CD14-positive monocyte (primary cell): ENCODE measurements at regions not wholly inside any gene's neighbourhood (a gene's known extent, or its start where the extent isn't known, plus 50 kb on each side); places are given as distances from the start of the nearest gene placed in this dataset.

Experiments used
- DNase-seq, 3 donors: peaks; one replicate each; pipeline ENCODE4 v3.0.0-alpha.2; 2011 to 2022
- H2AFZ ChIP-seq: 2 replicates; pipeline ENCODE4 v1.6.0; 2012; ENCODE audit warnings: mild to moderate bottlenecking, low read depth, low read length, inconsistent platforms; ENCODE audit not compliant: insufficient read depth, poor library complexity, severe bottlenecking
- H3K27ac ChIP-seq, 2 donors: 1 replicate in 1 of 2; 2 replicates in 1 of 2; pipeline ENCODE4 v1.5.1; 2012 to 2013; ENCODE audit warnings: low read length in 2 of 2, control low read depth in 1 of 2, inconsistent platforms in 1 of 2, low read depth in 1 of 2, mild to moderate bottlenecking in 1 of 2
- H3K27me3 ChIP-seq, 2 donors: one replicate each; pipeline versions ENCODE4 v1.6.0 to v1.6.1; 2011 to 2013; ENCODE audit warnings: low read length in 2 of 2; ENCODE audit not compliant: control insufficient read depth in 2 of 2, insufficient read depth in 2 of 2
- H3K36me3 ChIP-seq, 2 donors: replicated peaks in 1 of 2; 1 replicate in 1 of 2; 2 replicates in 1 of 2; pipeline versions ENCODE4 v1.5.1 to v1.6.1; 2012 to 2013; ENCODE audit warnings: low read length in 2 of 2, control low read depth in 1 of 2, inconsistent platforms in 1 of 2, mild to moderate bottlenecking in 1 of 2; ENCODE audit not compliant: insufficient read depth in 2 of 2, control insufficient read depth in 1 of 2
- H3K4me1 ChIP-seq, 2 donors: 1 replicate in 1 of 2; 2 replicates in 1 of 2; pipeline versions ENCODE4 v1.5.1 to v1.6.1; 2012 to 2013; ENCODE audit warnings: low read length in 2 of 2, control low read depth in 1 of 2, inconsistent platforms in 1 of 2, mild to moderate bottlenecking in 1 of 2, moderate library complexity in 1 of 2; ENCODE audit not compliant: insufficient read depth in 2 of 2, control insufficient read depth in 1 of 2
- H3K4me2 ChIP-seq: replicated peaks from 2 replicates; pipeline ENCODE3; 2012; ENCODE audit warnings: low read length, moderate library complexity, mild to moderate bottlenecking; ENCODE audit not compliant: poor library complexity, severe bottlenecking; ENCODE audit errors: extremely low read depth
- H3K4me3 ChIP-seq, 3 experiments: fragments of 200-600 bp in 1 of 3; sonication (generic) in 1 of 3; replicated peaks in 1 of 3; 1 replicate in 2 of 3; 2 replicates in 1 of 3; pipeline ENCODE4 v1.5.1; 2011 to 2013; ENCODE audit warnings: low read length in 3 of 3, mild to moderate bottlenecking in 3 of 3, control low read depth in 2 of 3, low read depth in 2 of 3, inconsistent platforms in 1 of 3, moderate library complexity in 1 of 3
- H3K79me2 ChIP-seq: 2 replicates; pipeline ENCODE4 v1.6.0; 2012; ENCODE audit warnings: mild to moderate bottlenecking, control low read depth, inconsistent platforms, low read length, moderate library complexity; ENCODE audit not compliant: insufficient read depth
- H3K9ac ChIP-seq: 2 replicates; pipeline ENCODE4 v1.6.0; 2017; ENCODE audit warnings: low read length, mild to moderate bottlenecking; ENCODE audit not compliant: insufficient read depth, poor library complexity, severe bottlenecking
- H3K9me3 ChIP-seq, 2 donors: replicated peaks in 1 of 2; 1 replicate in 1 of 2; 2 replicates in 1 of 2; pipeline versions ENCODE4 v1.5.1 to v1.6.1; 2012 to 2013; ENCODE audit warnings: low read length in 2 of 2, control low read depth in 1 of 2; ENCODE audit not compliant: control insufficient read depth in 1 of 2, insufficient read depth in 1 of 2
- H4K20me1 ChIP-seq: 2 replicates; pipeline ENCODE4 v1.6.0; 2012; ENCODE audit warnings: mild to moderate bottlenecking, low read length, control low read depth, moderate library complexity; ENCODE audit not compliant: insufficient read depth
- H3K27ac Mint-ChIP-seq, 7 donors: one replicate each; pipeline ENCODE4 v1.8.0; 2020; ENCODE audit warnings: mild to moderate bottlenecking in 7 of 7, mixed read lengths in 7 of 7, moderate library complexity in 6 of 7, inconsistent platforms in 2 of 7
- H3K27me3 Mint-ChIP-seq, 3 donors: one replicate each; pipeline ENCODE4 v1.8.0; 2021 to 2022; ENCODE audit warnings: low read depth in 3 of 3, mild to moderate bottlenecking in 3 of 3, mixed read lengths in 3 of 3, moderate library complexity in 3 of 3, inconsistent platforms in 1 of 3
- H3K36me3 Mint-ChIP-seq, 2 donors: one replicate each; pipeline ENCODE4 v1.8.0; 2020; ENCODE audit warnings: mixed read lengths in 2 of 2, inconsistent platforms in 1 of 2, mild to moderate bottlenecking in 1 of 2
- H3K4me1 Mint-ChIP-seq: one replicate; pipeline ENCODE4 v1.8.0; 2020; ENCODE audit warnings: mild to moderate bottlenecking, mixed read lengths
- H3K4me3 Mint-ChIP-seq, 2 donors: one replicate each; pipeline ENCODE4 v1.8.0; 2020; ENCODE audit warnings: mild to moderate bottlenecking in 2 of 2, mixed read lengths in 2 of 2, moderate library complexity in 1 of 2
- H3K9me3 Mint-ChIP-seq, 7 donors: one replicate each; pipeline ENCODE4 v1.8.0; 2020 to 2022; ENCODE audit warnings: mixed read lengths in 7 of 7, mild to moderate bottlenecking in 6 of 7, moderate library complexity in 6 of 7, inconsistent platforms in 2 of 7
- CTCF ChIP-seq: fragments of 200-600 bp; IDR thresholded peaks from one replicate; pipeline ENCODE4 v1.8.0; 2022; ENCODE audit warnings: antibody characterized with exemption, mild to moderate bottlenecking
- WGBS: methylation state at CpG from one replicate; pipeline ENCODE4 v1.1.5; 2013; ENCODE audit warnings: missing lambda C conversion rate; ENCODE audit not compliant: insufficient coverage; 5-methylcytosine and 5-hydroxymethylcytosine counted together
- intact Hi-C, 2 donors: fragments of 100-400 bp; cut with micrococcal nuclease; formaldehyde crosslinking; loops; one replicate each; pipeline versions ENCODE4 v1.15.0 to v1.15.1; 2023

- no peak overlapping the region for H3K27ac ChIP-seq
- 93% methylated on average over 17 of the region's 17 CpGs for WGBS
- Mint-ChIP-seq H3K27ac (no peak overlapping the region), H3K4me1 (no peaks in the 10 kb centered on the region), H3K27me3 (peaks cover 2 to 4% (median 3%) of the 10 kb centered on the region in 3 donors), H3K4me3 (no peak overlapping the region), H3K9me3 (no peaks in the 10 kb centered on the region), H3K36me3 (no peaks in the 10 kb centered on the region)
- H3K36me3 ChIP-seq = no peaks in the 10 kb centered on the region
- no peaks in the 10 kb centered on the region for H3K4me1 ChIP-seq
- no peaks in the 10 kb centered on the region for H3K79me2 ChIP-seq
- no peak overlapping the region for H3K4me2 ChIP-seq
- TF ChIP-seq CTCF = no peak
- DNase-seq = no peak
- intact Hi-C loops = no loop called here
- H3K9me3 ChIP-seq = no peaks in the 10 kb centered on the region
- H3K9ac ChIP-seq = no peak overlapping the region
- no peak overlapping the region for H2AFZ ChIP-seq
- no peak overlapping the region for H3K4me3 ChIP-seq
- H4K20me1 ChIP-seq = no peaks in the 10 kb centered on the region
- H3K27me3 ChIP-seq = no peaks in the 10 kb centered on the region
Measured at GRCh38 chr22:48630848-48631247, 1196.8 kb downstream of the BRD1 start.

DNA sequence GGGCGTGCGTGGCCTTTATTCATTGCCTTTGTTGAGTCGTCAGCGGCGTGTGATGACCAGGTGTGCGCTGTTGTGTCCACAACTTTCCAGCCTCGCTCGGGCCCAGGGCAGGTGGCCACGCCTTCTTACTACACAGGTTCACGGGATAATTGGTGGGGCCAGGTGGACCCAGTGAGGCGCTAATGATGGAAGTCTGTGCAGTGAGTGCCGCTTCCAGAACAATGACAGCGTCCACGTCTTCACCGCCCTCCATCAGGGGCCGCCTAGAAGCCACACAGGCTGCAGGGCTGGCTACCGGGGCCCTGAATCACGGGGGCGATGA is 1197.3 kb downstream of the BRD1 start:
- WGBS = 97% methylated on average over 19 of the region's 19 CpGs
- Histone ChIP-seq H3K4me3 (no peak overlapping the region), H3K4me2 (no peak overlapping the region), H4K20me1 (no peaks in the 10 kb centered on the region), H3K36me3 (no peaks in the 10 kb centered on the region), H2AFZ (no peak overlapping the region), H3K27ac (no peak overlapping the region), H3K4me1 (no peaks in the 10 kb centered on the region), H3K27me3 (no peaks in the 10 kb centered on the region), H3K79me2 (no peaks in the 10 kb centered on the region), H3K9ac (no peak overlapping the region), H3K9me3 (no peaks in the 10 kb centered on the region)
- no peak for DNase-seq
- Mint-ChIP-seq H3K27me3 (peaks cover 1 to 4% (median 2%) of the 10 kb centered on the region in 3 donors), H3K27ac (no peak overlapping the region), H3K36me3 (no peaks in the 10 kb centered on the region), H3K4me1 (no peaks in the 10 kb centered on the region), H3K4me3 (no peak overlapping the region), H3K9me3 (no peaks in the 10 kb centered on the region)
- TF ChIP-seq CTCF = no peak
- intact Hi-C loops = no loop called here
